NCI-H2029 (cell line): ENCODE measurements at regions not wholly inside any gene's neighbourhood (a gene's known extent, or its start where the extent isn't known, plus 50 kb on each side); places are given as distances from the start of the nearest gene placed in this dataset.
A peak's percentile ranks its signal among the peaks of the same experiment; 100 is the strongest.

Source experiments
- DNase-seq: peaks from one replicate; lab custom pipeline; 2025; lab: John Stamatoyannopoulos, UW

DNA sequence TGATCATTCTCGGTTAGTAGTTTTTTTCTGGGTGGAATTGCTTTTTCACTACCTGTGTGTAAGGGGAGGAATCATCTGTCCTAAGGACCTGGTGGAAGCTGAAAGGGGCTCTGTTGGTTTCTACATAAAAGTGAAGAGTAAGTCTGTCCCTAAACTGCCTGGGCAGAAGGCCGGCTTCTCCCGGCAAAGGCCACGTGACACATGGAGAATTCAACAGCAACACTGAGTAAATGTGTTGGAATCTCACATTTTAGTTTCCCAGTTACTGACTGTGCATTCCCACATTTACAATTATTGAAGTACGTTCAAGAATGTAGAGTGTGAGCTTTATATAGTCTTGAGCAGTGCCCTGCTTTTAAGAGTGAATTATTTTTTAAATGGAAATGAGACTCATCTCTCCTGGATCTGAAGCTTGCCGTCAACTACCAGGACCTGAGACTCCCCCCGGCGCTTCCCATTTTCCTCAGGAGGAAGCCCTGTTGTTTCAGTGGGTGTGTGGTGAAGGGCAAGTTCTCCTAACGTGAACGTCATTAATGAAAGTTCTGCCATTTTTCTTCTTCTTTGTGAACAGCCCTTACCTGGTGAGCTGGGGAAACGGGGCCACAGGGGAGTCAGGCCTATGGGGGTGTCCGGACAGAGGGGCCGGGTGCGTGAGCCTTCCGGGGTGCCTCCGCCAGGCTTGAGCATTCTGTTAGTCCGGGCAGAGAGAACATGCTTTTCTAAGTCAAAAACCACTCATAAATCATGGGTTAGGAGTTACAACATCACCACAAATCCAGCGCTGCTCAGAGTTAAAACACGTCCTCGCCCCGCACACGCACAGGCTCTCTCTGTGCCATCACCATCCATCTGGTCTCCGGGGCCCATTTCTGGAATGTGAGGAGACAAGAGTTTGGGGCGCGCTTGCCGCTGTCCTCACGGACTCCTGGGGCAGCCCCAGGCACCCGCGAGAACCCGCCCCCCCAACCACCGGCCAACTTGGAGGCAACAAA lies 56.6 kb upstream of the SMOC2 start:
- no peak for DNase-seq

DNA sequence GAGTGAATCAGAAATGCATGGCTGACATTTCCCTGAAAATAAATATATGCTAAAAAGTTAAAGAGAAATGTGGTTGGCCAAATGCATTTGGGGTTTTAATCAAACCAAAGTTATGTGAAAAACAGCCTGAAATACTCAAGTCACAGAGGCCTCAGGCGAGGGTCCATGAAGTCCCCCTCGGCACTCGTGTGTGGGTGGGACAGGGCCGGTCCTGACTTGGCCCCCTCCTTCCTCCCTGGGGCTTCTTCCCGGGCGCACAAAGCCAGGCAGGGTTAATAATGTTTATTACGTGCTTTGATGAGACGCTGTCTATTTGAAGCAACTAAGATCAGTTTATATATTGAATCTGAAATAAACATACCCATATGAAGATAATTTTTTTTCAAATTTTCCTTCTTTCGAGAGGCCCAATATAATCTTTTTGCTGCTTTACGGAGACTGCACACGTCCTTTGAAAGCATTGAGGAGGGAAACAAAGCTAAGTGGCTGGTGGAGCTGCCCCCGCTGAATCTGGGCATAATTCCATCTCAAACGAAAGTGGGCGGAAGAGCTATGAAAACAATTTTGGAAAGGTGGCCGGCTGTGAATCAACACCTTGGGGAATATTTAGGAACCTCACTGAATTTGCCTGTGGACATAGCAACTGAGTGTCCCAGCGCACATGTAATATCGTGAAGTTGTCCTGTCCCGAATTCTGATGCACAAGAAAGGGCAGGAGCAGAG lies 55.8 kb upstream of the SMOC2 start:
- DNase-seq: peak; percentile 59

DNA sequence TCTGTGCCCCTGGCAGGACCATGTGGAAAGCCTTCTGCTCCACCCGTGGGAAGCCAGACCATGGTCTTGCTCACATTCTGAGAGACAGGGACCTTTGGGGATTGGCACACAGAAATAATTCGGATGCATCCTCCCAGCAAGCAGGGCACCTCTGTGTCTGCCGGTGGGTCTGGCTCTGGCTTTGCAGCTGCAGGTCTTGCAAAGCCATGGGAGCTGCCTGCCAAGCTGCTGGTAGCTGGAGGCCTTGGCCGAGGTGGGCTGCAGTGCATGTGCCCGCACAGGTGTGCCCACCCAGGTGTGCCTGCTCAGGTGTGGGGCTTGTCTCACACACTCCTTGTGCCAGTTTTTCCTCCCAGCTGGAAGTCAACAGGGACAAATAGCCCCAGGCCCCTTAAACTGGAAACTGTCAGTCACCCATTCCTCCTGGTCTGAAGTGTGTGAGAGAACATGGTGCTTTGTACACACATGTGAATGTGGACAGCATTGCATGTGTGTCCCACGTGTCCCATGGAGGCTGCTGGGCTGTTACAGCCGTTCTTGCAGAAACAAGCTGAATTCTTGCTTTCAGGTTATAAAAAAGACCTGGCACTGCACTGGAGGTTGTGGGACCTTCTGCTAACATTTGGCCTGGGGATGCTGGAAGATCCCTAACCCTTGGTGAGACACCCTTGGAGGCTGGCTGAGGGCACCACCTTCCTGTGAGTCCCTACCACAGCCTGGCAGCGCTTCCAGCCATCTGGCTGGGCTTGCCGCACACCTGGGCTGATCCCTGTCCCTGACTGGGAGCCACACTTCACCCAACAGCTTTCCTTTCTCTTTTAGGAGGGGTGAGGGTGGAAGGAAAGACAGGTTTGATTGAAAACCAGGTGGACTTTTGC lies 54.9 kb upstream of the SMOC2 start:
- DNase-seq: peak; percentile 63

DNA sequence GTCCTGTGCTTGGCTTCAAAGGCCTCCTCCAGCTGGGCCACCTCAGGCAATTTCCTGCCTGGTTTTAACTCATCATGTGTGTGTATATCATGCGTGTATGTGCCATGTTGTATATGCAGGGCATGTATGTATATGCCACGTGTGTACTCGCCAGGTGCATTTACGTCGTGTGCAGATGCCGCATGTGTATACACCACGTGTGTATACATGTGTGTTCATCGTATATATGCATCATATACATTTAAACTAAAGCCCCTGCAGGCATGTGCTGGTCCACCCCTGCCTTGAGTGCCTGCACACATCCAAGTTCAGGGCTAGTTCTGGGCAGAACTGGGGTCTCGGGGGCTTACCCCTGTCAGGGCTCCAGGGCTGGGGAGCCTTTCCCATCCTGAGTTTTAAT lies 54.0 kb upstream of the SMOC2 start:
- DNase-seq: no peak

DNA sequence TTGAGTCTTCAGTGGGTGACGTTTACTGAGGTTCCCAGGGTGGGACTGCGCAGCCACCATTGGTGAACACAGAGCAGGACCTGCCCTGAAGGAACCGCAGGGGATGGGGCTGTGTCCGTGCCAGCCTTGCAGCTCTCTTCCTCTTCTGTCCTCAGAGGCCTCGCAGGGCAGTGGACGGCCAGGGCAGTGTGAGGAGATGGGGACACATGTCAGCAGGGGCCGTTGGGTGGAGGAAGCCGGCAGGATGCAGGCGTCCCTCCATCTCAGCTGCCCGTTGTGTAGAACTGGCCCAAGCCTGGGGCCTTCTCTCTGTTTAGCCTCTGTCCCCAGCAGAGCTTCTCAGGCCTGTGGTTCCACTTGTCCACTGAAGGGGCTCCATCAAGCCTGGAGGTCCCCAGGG lies 53.6 kb upstream of the SMOC2 start:
- no peak for DNase-seq

DNA sequence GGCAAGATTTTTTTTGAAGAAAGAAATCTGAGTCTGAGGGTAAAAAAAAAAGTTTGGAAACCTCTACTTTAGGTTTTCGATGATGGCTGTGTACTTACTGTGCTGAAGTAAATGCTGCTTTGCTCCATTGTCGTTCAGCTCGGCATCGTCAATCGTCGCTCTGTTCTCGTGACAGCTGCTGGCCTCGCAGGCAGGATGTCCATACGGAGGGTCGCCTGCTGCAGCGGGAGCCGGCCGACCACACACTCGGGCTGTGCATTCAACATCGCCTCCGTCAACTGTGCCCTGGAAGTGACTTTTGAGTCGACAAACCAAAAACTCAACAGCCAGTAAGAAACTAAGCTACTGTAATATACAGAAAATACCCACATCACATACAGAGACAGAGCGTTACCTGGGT lies 53.1 kb upstream of the SMOC2 start:
- DNase-seq: no peak

DNA sequence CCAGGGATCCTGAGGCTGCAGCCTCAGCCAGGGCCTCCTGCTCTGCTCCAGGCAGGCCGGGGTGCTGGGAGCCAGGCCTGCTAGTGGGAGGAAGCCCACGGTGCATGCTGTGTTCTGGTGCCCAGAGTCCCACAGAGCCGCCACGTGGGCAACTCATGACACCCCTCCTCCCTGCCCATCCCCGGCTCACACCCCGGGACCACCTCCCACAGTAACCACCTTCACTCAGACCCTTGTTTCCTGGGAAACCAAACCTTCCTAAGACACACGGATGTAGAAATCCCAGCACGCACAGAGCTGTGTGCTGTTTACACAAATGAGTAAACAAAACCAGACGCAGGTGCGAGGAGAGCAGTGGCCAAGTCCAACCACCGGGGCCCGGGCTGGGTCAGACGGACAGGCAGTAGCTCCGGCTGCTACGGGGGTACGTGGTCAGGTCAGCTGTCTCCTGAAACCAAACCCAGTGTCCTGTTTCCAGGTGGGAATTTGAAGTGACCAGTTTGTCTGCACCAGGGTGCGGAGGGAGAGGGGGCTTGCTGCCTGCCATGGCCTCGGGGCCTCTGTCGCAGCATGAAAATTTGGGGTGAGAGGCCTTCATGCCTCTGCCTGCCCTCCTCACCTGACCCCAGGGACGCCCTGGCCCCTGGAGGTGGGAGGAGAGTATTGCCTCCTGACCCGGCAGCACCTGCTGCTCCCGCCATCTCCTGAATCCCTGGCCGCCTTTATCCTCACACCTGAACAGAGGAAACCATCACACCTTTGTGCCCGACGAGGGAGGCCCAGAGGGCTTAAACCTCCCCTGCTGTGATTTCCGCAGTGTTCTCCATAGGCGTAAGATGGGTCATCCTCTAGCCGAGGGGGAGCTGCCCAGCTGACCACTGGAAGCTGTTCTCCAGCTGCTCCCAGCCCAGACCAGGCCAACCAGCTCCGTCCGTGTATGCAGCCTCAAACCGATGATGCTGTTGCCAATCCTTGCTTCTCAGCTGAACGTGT lies 52.0 kb upstream of the SMOC2 start:
- peak; percentile 93 for DNase-seq

DNA sequence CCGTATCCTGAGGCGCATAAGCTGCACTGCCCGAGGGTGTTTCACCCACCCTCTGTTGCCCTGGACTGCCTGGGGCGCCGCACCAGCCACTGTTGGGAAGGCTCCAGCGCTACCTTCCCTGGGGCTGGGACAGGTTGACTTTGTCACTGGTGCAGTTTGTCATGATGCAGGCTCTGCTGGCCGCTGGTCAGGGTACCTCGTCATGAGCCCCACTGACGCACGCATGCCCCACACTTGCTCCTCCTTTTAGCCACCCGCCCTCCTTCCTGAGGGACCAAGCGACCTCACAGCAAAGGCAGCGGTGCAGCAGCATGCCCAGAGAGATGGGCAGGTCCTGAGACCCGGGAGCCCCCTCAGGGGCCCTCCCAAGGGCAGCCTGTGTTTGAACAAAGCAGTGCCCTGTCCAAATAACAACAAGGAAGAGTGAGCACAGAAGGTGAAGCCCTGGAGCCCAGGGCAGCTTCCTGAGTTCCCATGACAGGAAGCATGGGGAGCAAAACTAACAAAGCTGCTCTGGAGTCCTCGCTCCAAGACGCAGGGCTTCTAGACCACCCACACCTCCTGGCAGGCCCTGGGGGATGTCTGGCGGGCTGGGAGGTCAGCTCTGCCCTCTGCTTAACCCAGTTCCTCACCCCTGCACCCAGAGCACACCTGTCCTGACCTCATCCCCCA lies 50.1 kb upstream of the SMOC2 start:
- DNase-seq: peak; percentile 71
